SK-N-SH treated with all-trans-retinoic acid at 6 μM for 48 hours (cell line): ENCODE measurements at regions not wholly inside any gene's neighbourhood (a gene's known extent, or its start where the extent isn't known, plus 50 kb on each side); places are given as distances from the start of the nearest gene placed in this dataset.

Experiments
- BACH2 ChIP-seq: fragments of 250-450 bp; sonication (Bioruptor Pico); IDR thresholded peaks from 2 replicates; pipeline ENCODE4 v1.9.0; 2021; ENCODE audit warnings: mild to moderate bottlenecking, borderline replicate concordance
- CSRNP3 ChIP-seq: fragments of 250-450 bp; sonication (Bioruptor Pico); IDR thresholded peaks from 2 replicates; pipeline ENCODE4 v1.5.1; 2021; ENCODE audit warnings: mild to moderate bottlenecking, moderate library complexity
- ESRRG ChIP-seq: fragments of 250-450 bp; sonication (Bioruptor Pico); IDR thresholded peaks from 2 replicates; pipeline ENCODE4 v1.6.1; 2021; ENCODE audit warnings: mild to moderate bottlenecking
- PATZ1 ChIP-seq: fragments of 250-450 bp; sonication (Bioruptor Pico); IDR thresholded peaks from 2 replicates; pipeline ENCODE4 v1.8.0; 2020; ENCODE audit warnings: mild to moderate bottlenecking, moderate library complexity, borderline replicate concordance
- PPARA ChIP-seq: fragments of 250-450 bp; sonication (Bioruptor Pico); IDR thresholded peaks from 2 replicates; pipeline ENCODE4 v1.5.0; 2020; ENCODE audit warnings: mild to moderate bottlenecking, borderline replicate concordance
- RARB ChIP-seq: fragments of 250-450 bp; sonication (Bioruptor Pico); IDR thresholded peaks from 2 replicates; pipeline ENCODE4 v1.8.0; 2021; ENCODE audit warnings: mild to moderate bottlenecking, moderate library complexity
- TCF4 ChIP-seq: fragments of 250-450 bp; sonication (Bioruptor Pico); IDR thresholded peaks from 2 replicates; pipeline ENCODE4 v1.8.0; 2021; ENCODE audit warnings: mild to moderate bottlenecking, moderate library complexity, borderline replicate concordance
- TOX ChIP-seq: fragments of 250-450 bp; sonication (Bioruptor Pico); IDR thresholded peaks from 2 replicates; pipeline ENCODE4 v1.8.0; 2021; ENCODE audit warnings: mild to moderate bottlenecking, moderate library complexity, borderline replicate concordance
- ZC3H10 ChIP-seq: fragments of 250-450 bp; sonication (Bioruptor Pico); IDR thresholded peaks from 2 replicates; pipeline ENCODE4 v1.5.1; 2021; ENCODE audit warnings: mild to moderate bottlenecking, moderate library complexity
- ZNF565 ChIP-seq: fragments of 450-650 bp; formaldehyde crosslinking; conservative IDR thresholded peaks from 2 replicates; pipeline ENCODE4 v1.5.0; 2020; ENCODE audit warnings: low read depth, mild to moderate bottlenecking, moderate library complexity

GRCh38 chr20:53822534-53822933, 228.9 kb upstream of the ZNF217 start:
- TF ChIP-seq ZNF565 (no peak), TOX (CRISPR knock-in tag) (no peak), TCF4 (CRISPR knock-in tag) (no peak), ESRRG (CRISPR knock-in tag) (no peak), BACH2 (no peak), CSRNP3 (CRISPR knock-in tag) (no peak), PPARA (CRISPR knock-in tag) (no peak), RARB (no peak), ZC3H10 (CRISPR knock-in tag) (no peak), PATZ1 (CRISPR knock-in tag) (no peak)
